ENCODE measurements at regions not wholly inside any gene's neighbourhood (a gene's known extent, or its start where the extent isn't known, plus 50 kb on each side); places are given as distances from the start of the nearest gene placed in this dataset.

- Histone ChIP-seq H3K27me3 (no peaks in the 10 kb centered on the region), H3K4me3 (no peak overlapping the region), H4K20me1 (no peaks in the 10 kb centered on the region), H3K4me2 (no peak overlapping the region), H3K36me3 (no peaks in the 10 kb centered on the region), H3K9ac (no peak overlapping the region), H3K4me1 (no peaks in the 10 kb centered on the region), H3K27ac (no peak overlapping the region), H3K9me3 (no peaks in the 10 kb centered on the region)
- TF ChIP-seq Cebpa-rat (IDR thresholded peaks at IDR 0.05), result no peak
Measured at GRCh38 chr14:27012641-27013040, 414.8 kb upstream of the NOVA1 start.

DNA sequence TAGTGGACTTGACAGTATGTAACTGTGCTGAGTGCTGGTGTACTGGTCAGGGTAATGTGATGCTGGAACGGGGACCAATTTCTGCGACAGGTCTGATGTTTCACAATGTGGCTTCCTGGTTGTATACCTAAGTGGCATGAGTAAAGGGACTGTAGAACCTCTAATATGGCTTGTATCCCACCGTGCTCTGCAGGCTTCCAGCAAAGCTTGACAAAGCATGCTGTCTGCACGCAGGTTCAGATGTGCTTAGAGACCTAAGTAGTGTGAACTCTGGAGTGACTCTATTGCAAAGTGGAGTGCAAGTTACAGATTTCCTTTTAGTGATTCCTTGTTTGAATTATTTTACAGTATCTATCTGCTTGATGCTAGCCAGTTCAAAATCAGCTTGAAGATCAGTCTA lies 415.8 kb upstream of the NOVA1 start:
- no peaks in the 10 kb centered on the region for H3K4me1 ChIP-seq
- no peaks in the 10 kb centered on the region for H3K9me3 ChIP-seq
- no peak overlapping the region for H3K9ac ChIP-seq
- no peak overlapping the region for H3K27ac ChIP-seq
- no peak for TF ChIP-seq Cebpa-rat (IDR thresholded peaks at IDR 0.05)
- H3K4me3 ChIP-seq, result no peak overlapping the region
- no peaks in the 10 kb centered on the region for H3K27me3 ChIP-seq
- no peaks in the 10 kb centered on the region for H3K36me3 ChIP-seq
- no peaks in the 10 kb centered on the region for H4K20me1 ChIP-seq
- H3K4me2 ChIP-seq, result no peak overlapping the region

DNA sequence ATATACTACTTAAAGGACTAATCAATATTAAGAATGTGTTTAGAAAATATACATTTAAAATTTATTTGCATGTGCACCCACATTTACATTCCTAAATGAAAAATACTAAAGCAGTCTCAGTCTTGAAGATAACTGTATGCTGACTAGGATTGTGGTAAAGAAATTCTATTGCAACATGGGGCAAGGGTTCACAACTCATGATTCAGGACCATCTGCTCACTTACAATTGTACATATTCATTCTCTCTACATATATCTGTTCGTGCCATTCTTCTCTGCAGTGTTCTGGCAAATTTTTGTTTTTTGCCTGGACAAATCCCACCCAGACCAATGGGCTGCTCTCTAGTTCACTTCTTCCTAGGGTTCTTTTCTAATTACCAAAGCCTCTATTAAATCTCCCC lies 417.2 kb upstream of the NOVA1 start:
- no peaks in the 10 kb centered on the region for H3K36me3 ChIP-seq
- H3K9ac ChIP-seq, result no peak overlapping the region
- H3K4me3 ChIP-seq, result no peak overlapping the region
- H4K20me1 ChIP-seq, result no peaks in the 10 kb centered on the region
- no peak for TF ChIP-seq Cebpa-rat (IDR thresholded peaks at IDR 0.05)
- no peak overlapping the region for H3K27ac ChIP-seq
- no peak overlapping the region for H3K4me2 ChIP-seq
- no peaks in the 10 kb centered on the region for H3K27me3 ChIP-seq
- no peaks in the 10 kb centered on the region for H3K4me1 ChIP-seq
- no peaks in the 10 kb centered on the region for H3K9me3 ChIP-seq

- no peaks in the 10 kb centered on the region for H3K9me3 ChIP-seq
- no peak overlapping the region for H3K4me2 ChIP-seq
- H4K20me1 ChIP-seq, result no peaks in the 10 kb centered on the region
- no peaks in the 10 kb centered on the region for H3K36me3 ChIP-seq
- H3K9ac ChIP-seq, result no peak overlapping the region
- H3K4me3 ChIP-seq, result no peak overlapping the region
- H3K27me3 ChIP-seq, result no peaks in the 10 kb centered on the region
- H3K4me1 ChIP-seq, result no peaks in the 10 kb centered on the region
- TF ChIP-seq Cebpa-rat (IDR thresholded peaks at IDR 0.05), result no peak
- H3K27ac ChIP-seq, result no peak overlapping the region
Measured at GRCh38 chr14:27025648-27026047, 427.8 kb upstream of the NOVA1 start.

GRCh38 chr14:27026097-27026496 lies 428.3 kb upstream of the NOVA1 start:
- no peak for TF ChIP-seq Cebpa-rat (IDR thresholded peaks at IDR 0.05)
- no peaks in the 10 kb centered on the region for H3K9me3 ChIP-seq
- H3K4me2 ChIP-seq, result no peak overlapping the region
- no peak overlapping the region for H3K27ac ChIP-seq
- H3K4me1 ChIP-seq, result no peaks in the 10 kb centered on the region
- H3K36me3 ChIP-seq, result no peaks in the 10 kb centered on the region
- no peaks in the 10 kb centered on the region for H4K20me1 ChIP-seq
- H3K27me3 ChIP-seq, result no peaks in the 10 kb centered on the region
- H3K4me3 ChIP-seq, result no peak overlapping the region
- H3K9ac ChIP-seq, result no peak overlapping the region

DNA sequence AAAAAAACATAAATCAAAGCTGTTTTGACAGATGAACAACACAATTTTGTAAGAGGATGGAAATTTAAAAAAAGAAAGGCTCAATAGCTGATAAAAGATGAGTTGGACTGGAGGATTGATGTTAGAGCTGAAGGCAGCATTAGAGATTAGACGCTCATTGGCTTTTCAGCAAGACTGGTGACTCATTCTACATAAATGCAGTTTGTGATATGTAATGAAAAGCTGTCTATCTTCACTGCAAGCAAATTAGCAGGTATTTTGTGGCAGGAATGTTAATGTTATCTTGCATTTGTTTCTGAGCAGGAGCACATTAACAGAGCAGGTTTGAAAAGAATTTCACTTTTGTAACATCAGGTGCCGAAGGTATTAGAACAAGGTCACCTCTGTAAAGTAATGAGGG lies 442.7 kb upstream of the NOVA1 start:
- H3K4me3 ChIP-seq, result no peak overlapping the region
- no peaks in the 10 kb centered on the region for H3K4me1 ChIP-seq

GRCh38 chr14:27049701-27050100 lies 451.9 kb upstream of the NOVA1 start:
- H3K9ac ChIP-seq, result no peak overlapping the region
- no peak overlapping the region for H3K4me3 ChIP-seq

More for the DNA sequence above, 442.7 kb upstream of the NOVA1 start:
- no peaks in the 10 kb centered on the region for H3K27me3 ChIP-seq
- H4K20me1 ChIP-seq, result no peaks in the 10 kb centered on the region
- no peaks in the 10 kb centered on the region for H3K36me3 ChIP-seq
- no peaks in the 10 kb centered on the region for H3K9me3 ChIP-seq
- H3K4me2 ChIP-seq, result no peak overlapping the region
- H3K27ac ChIP-seq, result no peak overlapping the region
- TF ChIP-seq Cebpa-rat (IDR thresholded peaks at IDR 0.05), result no peak
- H3K9ac ChIP-seq, result no peak overlapping the region

DNA sequence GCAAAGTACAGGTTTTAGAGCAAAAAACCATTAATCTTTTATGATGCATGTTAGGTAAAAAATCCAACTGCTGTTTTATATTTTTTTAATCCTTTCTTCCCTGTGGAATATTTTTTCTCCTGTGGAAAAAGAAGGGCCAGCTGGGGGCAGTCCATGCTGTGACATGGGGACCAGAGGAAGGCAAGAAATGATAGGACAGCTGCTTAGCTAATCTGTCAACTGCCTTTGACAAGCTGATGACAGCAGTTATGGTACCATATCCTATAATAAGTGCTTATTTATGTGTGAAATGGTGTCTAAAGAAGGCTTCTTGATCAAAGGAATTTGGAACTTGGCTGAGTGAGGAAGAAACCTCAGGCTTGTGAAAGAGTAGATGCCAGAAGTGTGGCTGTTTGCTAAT lies 452.4 kb upstream of the NOVA1 start:
- H3K9ac ChIP-seq, result no peak overlapping the region
- H3K36me3 ChIP-seq, result no peaks in the 10 kb centered on the region
- H4K20me1 ChIP-seq, result no peaks in the 10 kb centered on the region
- no peaks in the 10 kb centered on the region for H3K27me3 ChIP-seq
- no peaks in the 10 kb centered on the region for H3K4me1 ChIP-seq
- H3K4me2 ChIP-seq, result no peak overlapping the region
- no peaks in the 10 kb centered on the region for H3K9me3 ChIP-seq
- TF ChIP-seq Cebpa-rat (IDR thresholded peaks at IDR 0.05), result no peak
- H3K4me3 ChIP-seq, result no peak overlapping the region
- no peak overlapping the region for H3K27ac ChIP-seq

More at GRCh38 chr14:27049701-27050100, 451.9 kb upstream of the NOVA1 start:
- Histone ChIP-seq H4K20me1 (no peaks in the 10 kb centered on the region), H3K27me3 (no peaks in the 10 kb centered on the region), H3K9me3 (no peaks in the 10 kb centered on the region), H3K27ac (no peak overlapping the region), H3K4me1 (no peaks in the 10 kb centered on the region), H3K36me3 (no peaks in the 10 kb centered on the region), H3K4me2 (no peak overlapping the region)
- no peak for TF ChIP-seq Cebpa-rat (IDR thresholded peaks at IDR 0.05)

GRCh38 chr14:27056586-27056985 lies 458.8 kb upstream of the NOVA1 start:
- no peak overlapping the region for H3K4me2 ChIP-seq
- H3K27ac ChIP-seq, result no peak overlapping the region
- H3K9me3 ChIP-seq, result no peaks in the 10 kb centered on the region
- H3K9ac ChIP-seq, result no peak overlapping the region
- no peak for TF ChIP-seq Cebpa-rat (IDR thresholded peaks at IDR 0.05)
- H3K4me3 ChIP-seq, result no peak overlapping the region
- no peaks in the 10 kb centered on the region for H4K20me1 ChIP-seq
- H3K4me1 ChIP-seq, result no peaks in the 10 kb centered on the region
- H3K27me3 ChIP-seq, result no peaks in the 10 kb centered on the region
- H3K36me3 ChIP-seq, result no peaks in the 10 kb centered on the region

DNA sequence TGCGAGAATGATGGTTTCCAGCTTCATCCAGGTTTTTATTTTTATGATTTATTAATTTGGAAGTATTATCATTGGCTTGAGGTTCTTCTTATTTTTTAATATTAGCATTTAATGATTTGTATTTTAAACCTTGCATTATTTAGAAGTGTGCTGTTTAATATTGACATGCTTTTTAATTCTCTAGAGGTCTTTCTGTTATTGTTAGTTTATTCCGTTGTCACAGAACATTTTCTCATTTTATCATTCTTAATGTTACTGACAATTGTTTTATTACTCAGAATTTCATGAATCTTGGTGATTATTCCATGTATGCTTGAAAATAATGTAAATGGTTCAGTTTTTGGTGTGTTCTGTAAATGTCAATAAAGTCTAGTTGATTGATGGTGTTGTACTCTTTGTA lies 463.5 kb upstream of the NOVA1 start:
- no peaks in the 10 kb centered on the region for H4K20me1 ChIP-seq
- H3K4me2 ChIP-seq, result no peak overlapping the region
- H3K27me3 ChIP-seq, result no peaks in the 10 kb centered on the region
- H3K27ac ChIP-seq, result no peak overlapping the region
- TF ChIP-seq Cebpa-rat (IDR thresholded peaks at IDR 0.05), result no peak
- H3K36me3 ChIP-seq, result no peaks in the 10 kb centered on the region
- H3K4me1 ChIP-seq, result no peaks in the 10 kb centered on the region
- no peaks in the 10 kb centered on the region for H3K9me3 ChIP-seq
- no peak overlapping the region for H3K4me3 ChIP-seq
- H3K9ac ChIP-seq, result no peak overlapping the region

- H3K4me3 ChIP-seq, result no peak overlapping the region
- H3K4me2 ChIP-seq, result no peak overlapping the region
- H3K4me1 ChIP-seq, result no peaks in the 10 kb centered on the region
- H3K9me3 ChIP-seq, result no peaks in the 10 kb centered on the region
- no peaks in the 10 kb centered on the region for H3K27me3 ChIP-seq
- H4K20me1 ChIP-seq, result no peaks in the 10 kb centered on the region
- H3K9ac ChIP-seq, result no peak overlapping the region
- no peaks in the 10 kb centered on the region for H3K36me3 ChIP-seq
- TF ChIP-seq Cebpa-rat (IDR thresholded peaks at IDR 0.05), result no peak
- H3K27ac ChIP-seq, result no peak overlapping the region
Measured at GRCh38 chr14:27063959-27064358, 466.1 kb upstream of the NOVA1 start.
